Endothelial cell of umbilical vein (primary cell): ENCODE measurements at regions not wholly inside any gene's neighbourhood (a gene's known extent, or its start where the extent isn't known, plus 50 kb on each side); places are given as distances from the start of the nearest gene placed in this dataset.
A peak's percentile ranks its signal among the peaks of the same experiment; 100 is the strongest.

Experiments used
- BruUV-seq: library from RNA; stranded (reverse); fragments of 400-500 nt; replicated peaks from 2 replicates; lab custom pipeline; 2021; lab: Mats Ljungman, UMichigan
- CTCF ChIA-PET: fragments of 300-600, 350-600 bp; sonication (Branson Sonifier 250); formaldehyde crosslinking; loops from one replicate; lab custom pipeline; 2021; ENCODE audit warnings: antibody characterized with exemption, inconsistent platforms; lab: Charles Lee
- POLR2A ChIA-PET: fragments of 300-600, 350-600 bp; sonication (Branson Sonifier 250); formaldehyde crosslinking; loops from one replicate; lab custom pipeline; 2021; ENCODE audit warnings: antibody characterized with exemption, inconsistent platforms; lab: Charles Lee
- DNase-seq: peaks from one replicate; pipeline ENCODE4 v3.0.0-alpha.2; 2011; ENCODE audit warnings: low read depth, low spot score
- FAIRE-seq: peaks from 2 replicates; lab custom pipeline; 2011; peaks lifted over from hg19 to GRCh38; lab: Jason Lieb, UNC
- H2AFZ ChIP-seq: 2 replicates; pipeline ENCODE4 v1.6.0; 2012; ENCODE audit warnings: low read depth, low read length, control low read depth, inconsistent platforms
- H3K27ac ChIP-seq: 2 replicates; pipeline ENCODE4 v1.5.1; 2011; ENCODE audit warnings: low read depth, mild to moderate bottlenecking, control low read depth, low read length, moderate library complexity; ENCODE audit not compliant: insufficient read depth
- H3K27me3 ChIP-seq, 2 experiments: 2 replicates each; pipeline versions ENCODE4 v1.6.0 to v1.6.1; 2011; ENCODE audit warnings: low read length in 2 of 2, mixed read lengths in 1 of 2; ENCODE audit not compliant: control insufficient read depth in 2 of 2, insufficient read depth in 2 of 2
- H3K36me3 ChIP-seq, 2 experiments: 2 replicates in 1 of 2; 3 replicates in 1 of 2; pipeline ENCODE4 v1.5.1; 2011; ENCODE audit warnings: low read length in 2 of 2, mild to moderate bottlenecking in 1 of 2, moderate library complexity in 1 of 2; ENCODE audit not compliant: control insufficient read depth in 2 of 2, insufficient read depth in 2 of 2; ENCODE audit errors: extremely low read depth in 1 of 2
- H3K4me1 ChIP-seq: 3 replicates; pipeline ENCODE4 v1.5.1; 2011; ENCODE audit warnings: mild to moderate bottlenecking, low read length; ENCODE audit not compliant: control insufficient read depth, insufficient read depth; ENCODE audit errors: extremely low read depth
- H3K4me2 ChIP-seq: 2 replicates; pipeline ENCODE4 v1.6.1; 2011; ENCODE audit warnings: low read length, control low read depth, mixed read lengths; ENCODE audit not compliant: insufficient read depth
- H3K4me3 ChIP-seq, 3 experiments: fragments of 200-600 bp in 1 of 3; sonication (generic), shearing (Covaris generic) in 1 of 3; replicated peaks in 1 of 3; 2 replicates each; pipeline ENCODE4 v1.5.1; 2011 to 2016; ENCODE audit warnings: control low read depth in 3 of 3, low read length in 3 of 3, mild to moderate bottlenecking in 2 of 3, inconsistent platforms in 1 of 3, low read depth in 1 of 3, moderate library complexity in 1 of 3; ENCODE audit not compliant: insufficient read depth in 1 of 3
- H3K79me2 ChIP-seq: 2 replicates; pipeline ENCODE4 v1.6.0; 2012; ENCODE audit warnings: low read length, inconsistent platforms; ENCODE audit not compliant: control insufficient read depth, insufficient read depth
- H3K9ac ChIP-seq: replicated peaks from 2 replicates; pipeline ENCODE3; 2011; ENCODE audit warnings: low read length, control low read depth; ENCODE audit not compliant: insufficient read depth; ENCODE audit errors: extremely low read depth
- H3K9me1 ChIP-seq: replicated peaks from 3 replicates; pipeline ENCODE4 v1.6.0; 2011; ENCODE audit warnings: mild to moderate bottlenecking, low read length; ENCODE audit not compliant: control insufficient read depth, insufficient read depth; ENCODE audit errors: extremely low read depth
- H3K9me3 ChIP-seq: replicated peaks from 2 replicates; pipeline ENCODE4 v1.5.1; 2012; ENCODE audit warnings: low read length, inconsistent platforms; ENCODE audit not compliant: control insufficient read depth, insufficient read depth
- H4K20me1 ChIP-seq: replicated peaks from 2 replicates; pipeline ENCODE3; 2011; ENCODE audit warnings: mild to moderate bottlenecking, low read length; ENCODE audit not compliant: control insufficient read depth, insufficient read depth; ENCODE audit errors: extremely low read depth
- EZH2 ChIP-seq: IDR thresholded peaks from 2 replicates; pipeline ENCODE4 v1.6.1; 2012; ENCODE audit warnings: borderline replicate concordance, low read depth, mild to moderate bottlenecking, moderate library complexity, low read length, inconsistent platforms; ENCODE audit not compliant: severe bottlenecking
- FOS ChIP-seq: IDR thresholded peaks from 2 replicates; pipeline ENCODE4 v1.6.1; 2011; ENCODE audit warnings: mild to moderate bottlenecking, low read length, moderate library complexity, borderline replicate concordance; ENCODE audit not compliant: insufficient read depth
- GATA2 ChIP-seq: IDR thresholded peaks from 2 replicates; pipeline ENCODE4 v1.7.0; 2011; ENCODE audit warnings: low read depth, mild to moderate bottlenecking, moderate library complexity, mixed read lengths, low read length; ENCODE audit not compliant: insufficient read length, insufficient read depth
- JUN ChIP-seq: IDR thresholded peaks from 2 replicates; pipeline ENCODE4 v1.6.1; 2011; ENCODE audit warnings: borderline replicate concordance, low read depth; ENCODE audit not compliant: insufficient read length, insufficient read depth
- MYC ChIP-seq: IDR thresholded peaks from one replicate; pipeline ENCODE4 v1.6.1; 2011; ENCODE audit warnings: mild to moderate bottlenecking, low read depth, low read length
- POLR2A ChIP-seq: IDR thresholded peaks from 2 replicates; pipeline ENCODE4 v1.6.1; 2012; ENCODE audit warnings: low read depth, mild to moderate bottlenecking, control low read depth, low read length
- POLR2AphosphoS5 ChIP-seq: IDR thresholded peaks from 2 replicates; pipeline ENCODE4 v1.6.1; 2012; ENCODE audit warnings: low read depth, mild to moderate bottlenecking, control low read depth, low read length, moderate library complexity; ENCODE audit not compliant: insufficient read depth
- dilution Hi-C: fragments of 300-500 bp; cut with MboI; formaldehyde crosslinking; loops from one replicate; pipeline ENCODE4 v1.15.0; 2019; ENCODE audit warnings: low sequenced_read_pairs; ENCODE audit not compliant: extremely low pct_ligation_motif_present
- intact Hi-C: fragments of 100-400 bp; cut with micrococcal nuclease; formaldehyde crosslinking; loops from one replicate; pipeline ENCODE4 v1.10.0; 2022
- TF ChIP-seq, protein P1 (sequence below), 2 donors: IDR thresholded peaks; 1 replicate in 1 of 2; 2 replicates in 1 of 2; pipeline ENCODE4 v1.5.1; 2011; ENCODE audit warnings: low read length in 2 of 2, mild to moderate bottlenecking in 2 of 2, moderate library complexity in 2 of 2, control low read depth in 1 of 2, inconsistent platforms in 1 of 2, low read depth in 1 of 2; ENCODE audit not compliant: insufficient read depth in 1 of 2; ENCODE audit errors: extremely low read depth in 1 of 2
- TF ChIP-seq, protein P2 (sequence below): IDR thresholded peaks from 2 replicates; pipeline ENCODE4 v1.6.1; 2011; ENCODE audit not compliant: insufficient read depth, insufficient read length

DNA sequence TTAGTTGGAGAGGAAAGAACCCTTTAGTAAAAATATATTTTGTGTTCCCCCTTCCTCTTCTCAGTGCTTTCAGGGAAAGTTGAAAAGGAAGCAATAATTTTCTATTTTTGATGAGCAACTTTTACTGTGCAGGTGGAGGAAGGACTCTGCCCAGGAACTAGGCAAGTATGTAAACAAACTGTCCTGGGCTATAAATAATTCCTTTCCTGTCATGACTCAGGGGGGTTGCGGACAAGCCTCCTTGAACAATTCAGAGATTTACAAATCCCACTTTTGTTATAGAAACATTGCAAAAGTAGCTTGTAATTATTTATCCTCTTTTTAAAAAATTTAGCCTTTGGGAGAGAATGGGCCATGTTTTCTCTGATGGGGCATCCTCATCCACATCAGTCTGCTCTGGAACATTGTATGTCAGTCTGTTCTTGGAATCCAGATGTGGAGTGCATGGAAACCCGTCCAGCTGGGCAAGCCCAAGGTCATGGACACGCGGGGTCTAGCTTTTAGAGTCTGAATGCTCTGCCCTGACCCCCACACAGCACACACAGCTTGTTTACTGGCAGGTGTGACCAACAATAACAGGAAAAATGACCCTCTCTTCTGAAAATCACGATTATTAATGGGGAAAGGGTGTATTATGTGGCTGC, 127.6 kb downstream of the GADD45G start:
- dilution Hi-C loops: no loop called here

GRCh38 chr9:89732939-89733324, 128.1 kb downstream of the GADD45G start:
- DNase-seq (no peak), FAIRE-seq (no peak)
- no peak overlapping the region for H2AFZ ChIP-seq
- TF ChIP-seq GATA2: no peak
- no peak for TF ChIP-seq FOS
- no peak for TF ChIP-seq POLR2AphosphoS5
- TF ChIP-seq POLR2A: no peak
- TF ChIP-seq, protein P1, sequence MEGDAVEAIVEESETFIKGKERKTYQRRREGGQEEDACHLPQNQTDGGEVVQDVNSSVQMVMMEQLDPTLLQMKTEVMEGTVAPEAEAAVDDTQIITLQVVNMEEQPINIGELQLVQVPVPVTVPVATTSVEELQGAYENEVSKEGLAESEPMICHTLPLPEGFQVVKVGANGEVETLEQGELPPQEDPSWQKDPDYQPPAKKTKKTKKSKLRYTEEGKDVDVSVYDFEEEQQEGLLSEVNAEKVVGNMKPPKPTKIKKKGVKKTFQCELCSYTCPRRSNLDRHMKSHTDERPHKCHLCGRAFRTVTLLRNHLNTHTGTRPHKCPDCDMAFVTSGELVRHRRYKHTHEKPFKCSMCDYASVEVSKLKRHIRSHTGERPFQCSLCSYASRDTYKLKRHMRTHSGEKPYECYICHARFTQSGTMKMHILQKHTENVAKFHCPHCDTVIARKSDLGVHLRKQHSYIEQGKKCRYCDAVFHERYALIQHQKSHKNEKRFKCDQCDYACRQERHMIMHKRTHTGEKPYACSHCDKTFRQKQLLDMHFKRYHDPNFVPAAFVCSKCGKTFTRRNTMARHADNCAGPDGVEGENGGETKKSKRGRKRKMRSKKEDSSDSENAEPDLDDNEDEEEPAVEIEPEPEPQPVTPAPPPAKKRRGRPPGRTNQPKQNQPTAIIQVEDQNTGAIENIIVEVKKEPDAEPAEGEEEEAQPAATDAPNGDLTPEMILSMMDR (IDR thresholded peaks at IDR 0.05; ENCODE audit: extremely low read depth in 1 of 2, insufficient read depth in 1 of 2, low read depth in 1 of 2, low read length in 2 of 2): no peak
- TF ChIP-seq MYC: no peak
- no peak for TF ChIP-seq JUN
- no peak for TF ChIP-seq EZH2
- TF ChIP-seq, protein P2, sequence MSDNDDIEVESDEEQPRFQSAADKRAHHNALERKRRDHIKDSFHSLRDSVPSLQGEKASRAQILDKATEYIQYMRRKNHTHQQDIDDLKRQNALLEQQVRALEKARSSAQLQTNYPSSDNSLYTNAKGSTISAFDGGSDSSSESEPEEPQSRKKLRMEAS: no peak
- H3K27me3 ChIP-seq: no peaks in the 10 kb centered on the region
- BruUV-seq: no TSS peak
- H3K79me2 ChIP-seq: no peaks in the 10 kb centered on the region
- ChIA-PET CTCF (no interaction called here), POLR2A (no interaction called here)
- no peak overlapping the region for H3K4me3 ChIP-seq
- no peaks in the 10 kb centered on the region for H4K20me1 ChIP-seq
- H3K36me3 ChIP-seq: no peaks in the 10 kb centered on the region
- H3K4me2 ChIP-seq: peak overlapping the region; percentile 9
- no peak overlapping the region for H3K27ac ChIP-seq
- no peaks in the 10 kb centered on the region for H3K9me1 ChIP-seq
- no peaks in the 10 kb centered on the region for H3K9me3 ChIP-seq
- H3K9ac ChIP-seq: no peak overlapping the region
- intact Hi-C loops (loop anchor here (2.0 kb wide), 3 partner anchors 74 to 128 kb away; partner anchors contain the start of gene GADD45G), dilution Hi-C loops (no loop called here)
- peaks cover 11% of the 10 kb centered on the region for H3K4me1 ChIP-seq

More for the DNA sequence above, 127.6 kb downstream of the GADD45G start:
- TF ChIP-seq JUN (peak; percentile 3), FOS (peak; percentile 53)
- TF ChIP-seq, protein P2: no peak
- Histone ChIP-seq H3K27ac (no peak overlapping the region), H3K9ac (no peak overlapping the region), H3K79me2 (no peaks in the 10 kb centered on the region), H4K20me1 (no peaks in the 10 kb centered on the region), H3K9me1 (no peaks in the 10 kb centered on the region), H3K4me3 (no peak overlapping the region), H3K4me2 (peak overlapping the region; percentile 9), H3K27me3 (no peaks in the 10 kb centered on the region), H3K9me3 (no peaks in the 10 kb centered on the region), H3K4me1 (peaks cover 11% of the 10 kb centered on the region), H3K36me3 (no peaks in the 10 kb centered on the region), H2AFZ (no peak overlapping the region)
- ChIA-PET CTCF (interaction anchor here (2.0 kb wide), 1 partner anchor 130 kb away, joined by 5 read pairs; no protein-coding TSS in a partner anchor), POLR2A (no interaction called here)
- DNase-seq (peak; percentile 10), FAIRE-seq (no peak)
- BruUV-seq: no TSS peak
- intact Hi-C loops: loop anchor here (2.0 kb wide), 3 partner anchors 74 to 128 kb away; partner anchors contain the start of gene GADD45G
